ENCODE measurements at regions not wholly inside any gene's neighbourhood (a gene's known extent, or its start where the extent isn't known, plus 50 kb on each side); places are given as distances from the start of the nearest gene placed in this dataset.

DNA sequence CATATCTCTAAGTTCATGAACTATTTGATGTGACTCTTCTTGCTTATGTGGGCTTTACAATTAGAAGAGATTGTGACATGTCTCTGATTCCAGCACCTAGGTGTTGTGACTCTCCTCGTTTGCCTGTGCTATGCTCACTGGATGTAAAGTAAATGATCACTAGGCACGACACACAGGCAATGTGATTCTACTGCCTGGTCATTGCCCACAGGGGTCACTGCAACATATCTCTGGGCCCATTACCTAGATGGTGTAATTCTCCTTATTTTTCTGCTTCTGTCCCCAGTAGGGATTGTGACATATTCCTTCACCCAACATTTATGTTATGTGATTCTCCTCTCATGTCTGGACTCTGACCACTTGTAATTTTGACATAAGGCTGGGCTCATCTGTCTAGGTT is 65.8 kb upstream of the ZNF91 start:
- H3K27me3 ChIP-seq = peaks cover 0 to 12% (median 9%) of the 10 kb centered on the region in 11 experiments; a peak in 16 of 22 replicates
- H3K4me3 ChIP-seq = no peak overlapping the region
- H3K27ac ChIP-seq = no peak overlapping the region
- H3K4me2 ChIP-seq = no peak overlapping the region
- H3K4me1 ChIP-seq = no peaks in the 10 kb centered on the region
- no peaks in the 10 kb centered on the region for H4K20me1 ChIP-seq
- peaks cover 18 to 41% (median 30%) of the 10 kb centered on the region in 11 experiments; a peak in 21 of 22 replicates for H3K9me3 ChIP-seq (replicated peaks in 1 of 11)
- no peak overlapping the region for H3K9ac ChIP-seq
- no peaks in the 10 kb centered on the region for H3K36me3 ChIP-seq
- no peak for TF ChIP-seq Cebpa-rat (IDR thresholded peaks at IDR 0.05)

DNA sequence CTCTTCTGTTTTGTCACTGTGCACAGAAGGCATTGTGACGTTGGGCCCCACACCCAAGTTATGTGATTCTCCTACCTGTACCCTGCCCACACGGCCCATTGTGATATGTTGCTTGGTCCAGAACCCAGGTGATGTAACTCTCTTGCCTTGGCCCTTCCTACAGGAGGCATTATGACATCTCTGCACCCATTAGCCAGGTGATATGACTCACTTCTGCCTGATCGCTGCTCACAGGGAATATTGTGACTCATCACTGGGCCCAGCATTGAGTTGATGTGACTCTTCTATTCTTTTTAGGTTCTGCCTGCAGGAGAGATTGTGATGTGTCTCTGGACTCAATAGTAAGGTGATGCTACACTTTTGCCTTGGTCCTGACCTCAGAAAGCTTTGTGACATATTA is 65.4 kb upstream of the ZNF91 start:
- H4K20me1 ChIP-seq = no peaks in the 10 kb centered on the region
- TF ChIP-seq Cebpa-rat (IDR thresholded peaks at IDR 0.05) = no peak
- H3K27ac ChIP-seq = no peak overlapping the region
- no peak overlapping the region for H3K4me3 ChIP-seq
- no peak overlapping the region for H3K4me2 ChIP-seq
- peaks cover 18 to 42% (median 32%) of the 10 kb centered on the region in 11 experiments; a peak in 21 of 22 replicates for H3K9me3 ChIP-seq (replicated peaks in 1 of 11)
- H3K4me1 ChIP-seq = no peaks in the 10 kb centered on the region
- H3K36me3 ChIP-seq = no peaks in the 10 kb centered on the region
- peaks cover 0 to 7% (median 5%) of the 10 kb centered on the region in 11 experiments; a peak in 13 of 22 replicates for H3K27me3 ChIP-seq
- no peak overlapping the region for H3K9ac ChIP-seq

Data from BLaER1 treated with 17β-estradiol and CSF1 and Interleukin-3, amounts not matched to agents 10 nM and 100 nM (cell line).